Endothelial cell of umbilical vein (primary cell): ENCODE measurements at regions not wholly inside any gene's neighbourhood (a gene's known extent, or its start where the extent isn't known, plus 50 kb on each side); places are given as distances from the start of the nearest gene placed in this dataset.

Experiments
- BruUV-seq: library from RNA; stranded (reverse); fragments of 400-500 nt; replicated peaks from 2 replicates; lab custom pipeline; 2021; lab: Mats Ljungman, UMichigan
- CTCF ChIA-PET: fragments of 300-600, 350-600 bp; sonication (Branson Sonifier 250); formaldehyde crosslinking; loops from one replicate; lab custom pipeline; 2021; ENCODE audit warnings: antibody characterized with exemption, inconsistent platforms; lab: Charles Lee
- POLR2A ChIA-PET: fragments of 300-600, 350-600 bp; sonication (Branson Sonifier 250); formaldehyde crosslinking; loops from one replicate; lab custom pipeline; 2021; ENCODE audit warnings: antibody characterized with exemption, inconsistent platforms; lab: Charles Lee
- DNase-seq: peaks from one replicate; pipeline ENCODE4 v3.0.0-alpha.2; 2011; ENCODE audit warnings: low read depth, low spot score
- FAIRE-seq: peaks from 2 replicates; lab custom pipeline; 2011; peaks lifted over from hg19 to GRCh38; lab: Jason Lieb, UNC
- H2AFZ ChIP-seq: 2 replicates; pipeline ENCODE4 v1.6.0; 2012; ENCODE audit warnings: low read depth, low read length, control low read depth, inconsistent platforms
- H3K27ac ChIP-seq: 2 replicates; pipeline ENCODE4 v1.5.1; 2011; ENCODE audit warnings: low read depth, mild to moderate bottlenecking, control low read depth, low read length, moderate library complexity; ENCODE audit not compliant: insufficient read depth
- H3K27me3 ChIP-seq, 2 experiments: 2 replicates each; pipeline versions ENCODE4 v1.6.0 to v1.6.1; 2011; ENCODE audit warnings: low read length in 2 of 2, mixed read lengths in 1 of 2; ENCODE audit not compliant: control insufficient read depth in 2 of 2, insufficient read depth in 2 of 2
- H3K36me3 ChIP-seq, 2 experiments: 2 replicates in 1 of 2; 3 replicates in 1 of 2; pipeline ENCODE4 v1.5.1; 2011; ENCODE audit warnings: low read length in 2 of 2, mild to moderate bottlenecking in 1 of 2, moderate library complexity in 1 of 2; ENCODE audit not compliant: control insufficient read depth in 2 of 2, insufficient read depth in 2 of 2; ENCODE audit errors: extremely low read depth in 1 of 2
- H3K4me1 ChIP-seq: 3 replicates; pipeline ENCODE4 v1.5.1; 2011; ENCODE audit warnings: mild to moderate bottlenecking, low read length; ENCODE audit not compliant: control insufficient read depth, insufficient read depth; ENCODE audit errors: extremely low read depth
- H3K4me2 ChIP-seq: 2 replicates; pipeline ENCODE4 v1.6.1; 2011; ENCODE audit warnings: low read length, control low read depth, mixed read lengths; ENCODE audit not compliant: insufficient read depth
- H3K4me3 ChIP-seq, 3 experiments: fragments of 200-600 bp in 1 of 3; sonication (generic), shearing (Covaris generic) in 1 of 3; replicated peaks in 1 of 3; 2 replicates each; pipeline ENCODE4 v1.5.1; 2011 to 2016; ENCODE audit warnings: control low read depth in 3 of 3, low read length in 3 of 3, mild to moderate bottlenecking in 2 of 3, inconsistent platforms in 1 of 3, low read depth in 1 of 3, moderate library complexity in 1 of 3; ENCODE audit not compliant: insufficient read depth in 1 of 3
- H3K79me2 ChIP-seq: 2 replicates; pipeline ENCODE4 v1.6.0; 2012; ENCODE audit warnings: low read length, inconsistent platforms; ENCODE audit not compliant: control insufficient read depth, insufficient read depth
- H3K9ac ChIP-seq: replicated peaks from 2 replicates; pipeline ENCODE3; 2011; ENCODE audit warnings: low read length, control low read depth; ENCODE audit not compliant: insufficient read depth; ENCODE audit errors: extremely low read depth
- H3K9me1 ChIP-seq: replicated peaks from 3 replicates; pipeline ENCODE4 v1.6.0; 2011; ENCODE audit warnings: mild to moderate bottlenecking, low read length; ENCODE audit not compliant: control insufficient read depth, insufficient read depth; ENCODE audit errors: extremely low read depth
- H3K9me3 ChIP-seq: replicated peaks from 2 replicates; pipeline ENCODE4 v1.5.1; 2012; ENCODE audit warnings: low read length, inconsistent platforms; ENCODE audit not compliant: control insufficient read depth, insufficient read depth
- H4K20me1 ChIP-seq: replicated peaks from 2 replicates; pipeline ENCODE3; 2011; ENCODE audit warnings: mild to moderate bottlenecking, low read length; ENCODE audit not compliant: control insufficient read depth, insufficient read depth; ENCODE audit errors: extremely low read depth
- EZH2 ChIP-seq: IDR thresholded peaks from 2 replicates; pipeline ENCODE4 v1.6.1; 2012; ENCODE audit warnings: borderline replicate concordance, low read depth, mild to moderate bottlenecking, moderate library complexity, low read length, inconsistent platforms; ENCODE audit not compliant: severe bottlenecking
- FOS ChIP-seq: IDR thresholded peaks from 2 replicates; pipeline ENCODE4 v1.6.1; 2011; ENCODE audit warnings: mild to moderate bottlenecking, low read length, moderate library complexity, borderline replicate concordance; ENCODE audit not compliant: insufficient read depth
- GATA2 ChIP-seq: IDR thresholded peaks from 2 replicates; pipeline ENCODE4 v1.7.0; 2011; ENCODE audit warnings: low read depth, mild to moderate bottlenecking, moderate library complexity, mixed read lengths, low read length; ENCODE audit not compliant: insufficient read length, insufficient read depth
- JUN ChIP-seq: IDR thresholded peaks from 2 replicates; pipeline ENCODE4 v1.6.1; 2011; ENCODE audit warnings: borderline replicate concordance, low read depth; ENCODE audit not compliant: insufficient read length, insufficient read depth
- MAX ChIP-seq: IDR thresholded peaks from 2 replicates; pipeline ENCODE4 v1.6.1; 2011; ENCODE audit not compliant: insufficient read depth, insufficient read length
- MYC ChIP-seq: IDR thresholded peaks from one replicate; pipeline ENCODE4 v1.6.1; 2011; ENCODE audit warnings: mild to moderate bottlenecking, low read depth, low read length
- POLR2A ChIP-seq: IDR thresholded peaks from 2 replicates; pipeline ENCODE4 v1.6.1; 2012; ENCODE audit warnings: low read depth, mild to moderate bottlenecking, control low read depth, low read length
- POLR2AphosphoS5 ChIP-seq: IDR thresholded peaks from 2 replicates; pipeline ENCODE4 v1.6.1; 2012; ENCODE audit warnings: low read depth, mild to moderate bottlenecking, control low read depth, low read length, moderate library complexity; ENCODE audit not compliant: insufficient read depth
- dilution Hi-C: fragments of 300-500 bp; cut with MboI; formaldehyde crosslinking; loops from one replicate; pipeline ENCODE4 v1.15.0; 2019; ENCODE audit warnings: low sequenced_read_pairs; ENCODE audit not compliant: extremely low pct_ligation_motif_present
- intact Hi-C: fragments of 100-400 bp; cut with micrococcal nuclease; formaldehyde crosslinking; loops from one replicate; pipeline ENCODE4 v1.10.0; 2022
- TF ChIP-seq, protein P1 (sequence below), 2 donors: IDR thresholded peaks; 1 replicate in 1 of 2; 2 replicates in 1 of 2; pipeline ENCODE4 v1.5.1; 2011; ENCODE audit warnings: low read length in 2 of 2, mild to moderate bottlenecking in 2 of 2, moderate library complexity in 2 of 2, control low read depth in 1 of 2, inconsistent platforms in 1 of 2, low read depth in 1 of 2; ENCODE audit not compliant: insufficient read depth in 1 of 2; ENCODE audit errors: extremely low read depth in 1 of 2

DNA sequence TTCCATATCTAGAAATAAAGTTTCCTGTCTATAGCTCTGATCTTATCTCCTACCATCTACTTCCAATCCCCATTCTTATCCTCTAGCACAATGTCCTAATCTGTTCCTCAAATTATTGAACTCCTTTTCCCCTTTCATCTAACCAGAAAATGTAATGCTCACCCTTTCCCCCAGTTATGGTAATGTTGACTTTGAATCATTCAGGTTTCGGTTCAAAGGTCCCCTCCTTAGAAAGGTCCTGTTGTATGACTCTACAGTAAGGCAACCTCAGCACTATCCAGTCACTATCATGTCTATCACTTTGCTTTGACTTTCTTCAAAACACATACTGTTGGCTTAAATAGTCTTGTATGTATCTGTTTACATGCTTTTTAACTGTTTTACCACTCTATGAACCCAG is 264.2 kb upstream of the PCDH15 start:
- CTCF ChIA-PET, result no interaction called here
- intact Hi-C loops, result no loop called here
- TF ChIP-seq GATA2, result no peak
- TF ChIP-seq POLR2A, result no peak
- TF ChIP-seq MAX, result no peak
- TF ChIP-seq JUN, result no peak
- TF ChIP-seq, protein P1, sequence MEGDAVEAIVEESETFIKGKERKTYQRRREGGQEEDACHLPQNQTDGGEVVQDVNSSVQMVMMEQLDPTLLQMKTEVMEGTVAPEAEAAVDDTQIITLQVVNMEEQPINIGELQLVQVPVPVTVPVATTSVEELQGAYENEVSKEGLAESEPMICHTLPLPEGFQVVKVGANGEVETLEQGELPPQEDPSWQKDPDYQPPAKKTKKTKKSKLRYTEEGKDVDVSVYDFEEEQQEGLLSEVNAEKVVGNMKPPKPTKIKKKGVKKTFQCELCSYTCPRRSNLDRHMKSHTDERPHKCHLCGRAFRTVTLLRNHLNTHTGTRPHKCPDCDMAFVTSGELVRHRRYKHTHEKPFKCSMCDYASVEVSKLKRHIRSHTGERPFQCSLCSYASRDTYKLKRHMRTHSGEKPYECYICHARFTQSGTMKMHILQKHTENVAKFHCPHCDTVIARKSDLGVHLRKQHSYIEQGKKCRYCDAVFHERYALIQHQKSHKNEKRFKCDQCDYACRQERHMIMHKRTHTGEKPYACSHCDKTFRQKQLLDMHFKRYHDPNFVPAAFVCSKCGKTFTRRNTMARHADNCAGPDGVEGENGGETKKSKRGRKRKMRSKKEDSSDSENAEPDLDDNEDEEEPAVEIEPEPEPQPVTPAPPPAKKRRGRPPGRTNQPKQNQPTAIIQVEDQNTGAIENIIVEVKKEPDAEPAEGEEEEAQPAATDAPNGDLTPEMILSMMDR (IDR thresholded peaks at IDR 0.05; ENCODE audit: extremely low read depth in 1 of 2, insufficient read depth in 1 of 2, low read depth in 1 of 2, low read length in 2 of 2), result no peak
- TF ChIP-seq EZH2, result no peak
- TF ChIP-seq MYC, result no peak
- TF ChIP-seq FOS, result no peak
- TF ChIP-seq POLR2AphosphoS5, result no peak
- no peak overlapping the region for H3K4me2 ChIP-seq
- no peaks in the 10 kb centered on the region for H3K79me2 ChIP-seq
- no peaks in the 10 kb centered on the region for H3K4me1 ChIP-seq
- POLR2A ChIA-PET, result no interaction called here
- H3K27me3 ChIP-seq, result no peaks in the 10 kb centered on the region
- no TSS peak for BruUV-seq
- no peak overlapping the region for H3K27ac ChIP-seq
- no peak overlapping the region for H2AFZ ChIP-seq
- no peaks in the 10 kb centered on the region for H3K9me3 ChIP-seq
- no peak overlapping the region for H3K9ac ChIP-seq
- no peaks in the 10 kb centered on the region for H3K9me1 ChIP-seq
- FAIRE-seq, result no peak
- dilution Hi-C loops, result no loop called here
- no peaks in the 10 kb centered on the region for H3K36me3 ChIP-seq
- no peak overlapping the region for H3K4me3 ChIP-seq
- no peak for DNase-seq
- no peaks in the 10 kb centered on the region for H4K20me1 ChIP-seq
